HEK293 (cell line): ENCODE measurements at regions not wholly inside any gene's neighbourhood (a gene's known extent, or its start where the extent isn't known, plus 50 kb on each side); places are given as distances from the start of the nearest gene placed in this dataset.

Experiments used
- CTCF ChIA-PET: fragments of 350-600 bp; formaldehyde crosslinking; extraction: SDS; loops from one replicate; lab custom pipeline; 2021; ENCODE audit warnings: antibody characterized with exemption; lab: Yijun Ruan, JAX
- POLR2A ChIA-PET: fragments of 300-600 bp; formaldehyde crosslinking; extraction: SDS; loops from one replicate; lab custom pipeline; 2020; ENCODE audit warnings: antibody characterized with exemption, inconsistent platforms; lab: Yijun Ruan, JAX
- H3K27ac ChIP-seq: fragments of 200-500 bp; sonication (Bioruptor generic); 2 replicates; pipeline ENCODE4 v1.5.1; 2014; ENCODE audit warnings: low read depth, low read length, control low read depth, inconsistent platforms; ENCODE audit errors: extremely low read depth
- H3K36me3 ChIP-seq, 2 experiments: fragments of 200-500 bp in 1 of 2; sonication (Bioruptor generic) in 1 of 2; 1 replicate in 1 of 2; 2 replicates in 1 of 2; pipeline ENCODE4 v1.5.1; 2014 to 2017; ENCODE audit warnings: inconsistent platforms in 2 of 2, low read length in 2 of 2; ENCODE audit not compliant: control insufficient read depth in 2 of 2, insufficient read depth in 1 of 2
- H3K4me1 ChIP-seq: fragments of 200-500 bp; sonication (Bioruptor generic); 2 replicates; pipeline ENCODE4 v1.5.1; 2014; ENCODE audit warnings: mild to moderate bottlenecking, low read length, inconsistent platforms; ENCODE audit not compliant: control insufficient read depth, insufficient read depth
- H3K4me3 ChIP-seq: 2 replicates; pipeline ENCODE4 v1.5.1; 2011; ENCODE audit warnings: low read depth, mild to moderate bottlenecking, control low read depth, low read length, moderate library complexity
- H3K9me3 ChIP-seq: fragments of 200-500 bp; sonication (Bioruptor generic); 2 replicates; pipeline ENCODE4 v1.5.1; 2014; ENCODE audit warnings: low read depth, low read length, inconsistent platforms; ENCODE audit not compliant: control insufficient read depth, insufficient read depth
- ATF2 ChIP-seq: fragments of 450-650 bp; formaldehyde crosslinking; IDR thresholded peaks from 2 replicates; pipeline ENCODE4 v1.5.1; 2016; ENCODE audit warnings: missing biosample characterization, missing genetic modification characterization, low read depth
- HOXA7 ChIP-seq: sonication (generic); formaldehyde crosslinking; IDR thresholded peaks from 2 replicates; pipeline ENCODE4 v1.8.1; 2022; ENCODE audit warnings: missing genetic modification reagents, borderline replicate concordance
- KLF8 ChIP-seq: fragments of 450-650 bp; formaldehyde crosslinking; IDR thresholded peaks from 2 replicates; pipeline ENCODE4 v1.5.1; 2016; ENCODE audit warnings: missing biosample characterization, missing genetic modification characterization
- PRDM4 ChIP-seq: fragments of 450-650 bp; formaldehyde crosslinking; IDR thresholded peaks from 2 replicates; pipeline ENCODE4 v1.5.1; 2017; ENCODE audit warnings: missing biosample characterization, missing genetic modification characterization
- SETDB1 ChIP-seq: IDR thresholded peaks from one replicate; pipeline ENCODE4 v1.6.1; 2017; ENCODE audit warnings: mild to moderate bottlenecking, low read length, moderate library complexity, mixed read lengths; ENCODE audit not compliant: insufficient read length
- ZBTB21 ChIP-seq: fragments of 450-650 bp; formaldehyde crosslinking; IDR thresholded peaks from 2 replicates; pipeline ENCODE4 v1.5.1; 2017; ENCODE audit warnings: missing biosample characterization, missing genetic modification characterization
- ZNF24 ChIP-seq: fragments of 450-650 bp; formaldehyde crosslinking; IDR thresholded peaks from 2 replicates; pipeline ENCODE4 v1.5.1; 2016; ENCODE audit warnings: missing biosample characterization, missing genetic modification characterization
- ZNF362 ChIP-seq: fragments of 450-650 bp; formaldehyde crosslinking; IDR thresholded peaks from 2 replicates; pipeline ENCODE4 v1.5.1; 2016; ENCODE audit warnings: missing biosample characterization, missing genetic modification characterization
- ZNF394 ChIP-seq: fragments of 450-650 bp; formaldehyde crosslinking; IDR thresholded peaks from 2 replicates; pipeline ENCODE4 v1.5.1; 2016; ENCODE audit warnings: missing biosample characterization, missing genetic modification characterization, mild to moderate bottlenecking, moderate library complexity, borderline replicate concordance
- ZNF416 ChIP-seq: fragments of 450-650 bp; formaldehyde crosslinking; IDR thresholded peaks from 2 replicates; pipeline ENCODE4 v1.5.1; 2016; ENCODE audit warnings: missing biosample characterization, missing genetic modification characterization
- ZNF626 ChIP-seq: fragments of 450-650 bp; sonication (Bioruptor Pico); formaldehyde crosslinking; IDR thresholded peaks from 2 replicates; pipeline ENCODE4 v1.5.1; 2018; ENCODE audit warnings: missing biosample characterization, missing genetic modification characterization, inconsistent platforms
- ZNF658 ChIP-seq: fragments of 450-650 bp; formaldehyde crosslinking; IDR thresholded peaks from 2 replicates; pipeline ENCODE4; 2016; ENCODE audit warnings: missing biosample characterization, missing genetic modification characterization
- ZNF791 ChIP-seq: fragments of 450-650 bp; formaldehyde crosslinking; IDR thresholded peaks from 2 replicates; pipeline ENCODE4 v1.5.1; 2016; ENCODE audit warnings: missing biosample characterization, missing genetic modification characterization
- ZSCAN30 ChIP-seq: fragments of 450-650 bp; IDR thresholded peaks from 2 replicates; pipeline ENCODE4 v1.5.1; 2018; ENCODE audit warnings: missing biosample characterization, mild to moderate bottlenecking, missing genetic modification characterization, moderate library complexity
- TF ChIP-seq, protein P1 (sequence below): fragments of 450-650 bp; formaldehyde crosslinking; IDR thresholded peaks from 2 replicates; pipeline ENCODE4 v1.5.1; 2016; ENCODE audit warnings: missing biosample characterization, missing genetic modification characterization

DNA sequence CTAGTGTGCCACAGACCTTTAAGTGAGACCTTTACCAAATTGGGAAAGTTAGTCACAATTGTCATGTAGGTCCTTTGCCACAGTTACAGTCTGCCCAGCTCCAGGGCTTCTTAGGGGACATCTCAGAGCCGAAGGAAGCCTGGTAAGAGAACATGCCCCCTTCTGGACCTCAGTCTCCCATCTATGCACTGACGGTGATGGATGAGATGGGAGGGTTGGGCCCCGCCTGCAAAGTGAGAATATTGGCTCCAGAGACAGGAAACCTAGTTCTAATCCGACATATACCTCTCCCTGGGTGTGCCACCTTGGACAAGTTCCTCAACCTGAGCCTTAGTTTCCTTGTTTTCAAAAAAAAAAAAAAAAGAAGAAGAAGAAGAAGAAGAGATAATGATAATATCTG is 85.1 kb upstream of the NAV2 start:
- no peak for TF ChIP-seq KLF8 (tag by site-specific recombination)
- TF ChIP-seq ZNF658 (tag by site-specific recombination), result no peak
- no peak for TF ChIP-seq HOXA7
- TF ChIP-seq ZNF394 (tag by site-specific recombination), result no peak
- TF ChIP-seq ZBTB21 (tag by site-specific recombination), result no peak
- TF ChIP-seq ATF2 (tag by site-specific recombination), result no peak
- no peak for TF ChIP-seq ZNF791
- TF ChIP-seq ZNF24 (tag by site-specific recombination), result no peak
- no peak for TF ChIP-seq PRDM4 (tag by site-specific recombination)
- Histone ChIP-seq H3K36me3 (no peaks in the 10 kb centered on the region), H3K4me1 (no peaks in the 10 kb centered on the region), H3K4me3 (no peak overlapping the region), H3K27ac (no peak overlapping the region), H3K9me3 (no peaks in the 10 kb centered on the region)
- CTCF ChIA-PET, result no interaction called here
- POLR2A ChIA-PET, result no interaction called here

DNA sequence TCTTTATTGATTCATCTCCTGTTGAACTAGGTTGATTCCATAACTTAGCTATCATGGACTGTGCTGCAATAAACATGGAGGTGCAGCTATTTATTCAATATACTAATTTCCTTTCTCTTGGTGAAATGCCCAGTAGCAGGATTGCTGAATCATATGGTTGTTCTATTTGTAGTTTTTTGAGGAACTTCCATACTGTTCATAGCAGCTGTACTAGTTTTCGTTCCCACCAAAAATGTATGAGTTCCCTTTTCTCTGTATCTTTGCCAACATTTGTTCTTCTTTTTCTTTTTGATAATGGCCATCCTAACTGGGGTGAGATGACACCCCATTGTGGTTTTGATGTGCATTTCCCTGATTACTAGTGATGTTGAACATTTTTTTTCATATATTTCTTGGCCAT is 87.2 kb upstream of the NAV2 start:
- TF ChIP-seq ZNF362 (tag by site-specific recombination), result no peak
- TF ChIP-seq, protein P1, sequence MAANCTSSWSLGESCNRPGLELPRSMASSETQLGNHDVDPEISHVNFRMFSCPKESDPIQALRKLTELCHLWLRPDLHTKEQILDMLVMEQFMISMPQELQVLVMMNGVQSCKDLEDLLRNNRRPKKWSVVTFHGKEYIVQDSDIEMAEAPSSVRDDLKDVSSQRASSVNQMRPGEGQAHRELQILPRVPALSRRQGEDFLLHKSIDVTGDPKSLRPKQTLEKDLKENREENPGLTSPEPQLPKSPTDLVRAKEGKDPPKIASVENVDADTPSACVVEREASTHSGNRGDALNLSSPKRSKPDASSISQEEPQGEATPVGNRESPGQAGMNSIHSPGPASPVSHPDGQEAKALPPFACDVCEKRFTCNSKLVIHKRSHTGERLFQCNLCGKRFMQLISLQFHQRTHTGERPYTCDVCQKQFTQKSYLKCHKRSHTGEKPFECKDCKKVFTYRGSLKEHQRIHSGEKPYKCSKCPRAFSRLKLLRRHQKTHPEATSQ (tag by site-specific recombination), result no peak
- no peak for TF ChIP-seq ZSCAN30 (tag by site-specific recombination)
- TF ChIP-seq SETDB1, result no peak
- no peak for TF ChIP-seq ZNF416 (tag by site-specific recombination)
- TF ChIP-seq ZNF626 (tag by site-specific recombination), result no peak
- Histone ChIP-seq H3K4me1 (no peaks in the 10 kb centered on the region), H3K36me3 (no peaks in the 10 kb centered on the region), H3K27ac (no peak overlapping the region), H3K4me3 (no peak overlapping the region), H3K9me3 (no peaks in the 10 kb centered on the region)
- CTCF ChIA-PET, result interaction anchor here (0.5 to 1.6 kb wide), 5 partner anchors 9 to 366 kb away, joined by 3 to 4 read pairs (median 4); no protein-coding TSS in a partner anchor
- POLR2A ChIA-PET, result no interaction called here
